ENCODE measurements at regions not wholly inside any gene's neighbourhood (a gene's known extent, or its start where the extent isn't known, plus 50 kb on each side); places are given as distances from the start of the nearest gene placed in this dataset.

- TF ChIP-seq JUNB (IDR thresholded peaks at IDR 0.05; ENCODE audit: unreplicated experiment): no peak
- TF ChIP-seq ZNF114 (CRISPR knock-in tag; IDR thresholded peaks at IDR 0.05): no peak
Observed at GRCh38 chr12:111309584-111309983, 59.3 kb downstream of the PHETA1 start (continued).

GRCh38 chr12:111308473-111308872, 60.4 kb downstream of the PHETA1 start:
- peaks cover 37% of the 10 kb centered on the region for H3K36me3 Mint-ChIP-seq (ENCODE audit: low read depth)
- Histone ChIP-seq H3K27ac (ENCODE audit: low read depth) (no peak overlapping the region), H3K27me3 (ENCODE audit: insufficient read depth) (no peaks in the 10 kb centered on the region), H3K4me2 (no peak overlapping the region), H3K79me2 (replicated peaks; ENCODE audit: insufficient read depth) (no peaks in the 10 kb centered on the region), H3K4me3 (no peak overlapping the region), H4K20me1 (replicated peaks; ENCODE audit: insufficient read depth) (no peaks in the 10 kb centered on the region), H3F3A (replicated peaks; ENCODE audit: low read depth) (no peaks in the 10 kb centered on the region), H3K36me3 (ENCODE audit: insufficient read depth) (peaks cover 7% of the 10 kb centered on the region), H3K4me1 (ENCODE audit: insufficient read depth) (no peaks in the 10 kb centered on the region), H2AFZ (no peak overlapping the region), H3K9me2 (ENCODE audit: insufficient read depth) (no peaks in the 10 kb centered on the region)
- no peak for DNase-seq (ENCODE audit: low spot score)
- peaks cover 4% of the 10 kb centered on the region; the same call in 2 of the 3 replicates for H3K4me1 Mint-ChIP-seq
- no peak overlapping the region for H3K27ac Mint-ChIP-seq
- peaks cover 7% of the 10 kb centered on the region for H3K27me3 Mint-ChIP-seq (ENCODE audit: insufficient read depth, low read depth, poor library complexity)
- H3K9me3 Mint-ChIP-seq: peaks cover 34% of the 10 kb centered on the region
- H3K4me3 Mint-ChIP-seq: no peak overlapping the region
- ATAC-seq: no peak
- TF ChIP-seq ZNF114 (CRISPR knock-in tag; IDR thresholded peaks at IDR 0.05) (no peak), ZNF331 (CRISPR knock-in tag; IDR thresholded peaks at IDR 0.05; ENCODE audit: low read depth) (no peak), REST (IDR thresholded peaks at IDR 0.05; ENCODE audit: unreplicated experiment) (no peak), CREB1 (CRISPR knock-in tag; IDR thresholded peaks at IDR 0.05; ENCODE audit: low read depth) (no peak), ETS1 (IDR thresholded peaks at IDR 0.05) (no peak), CTCF (conservative IDR thresholded peaks at IDR 0.05; ENCODE audit: low read depth in 2 of 2) (no peak), ZNF462 (CRISPR knock-in tag; IDR thresholded peaks at IDR 0.05) (no peak), JUNB (IDR thresholded peaks at IDR 0.05; ENCODE audit: unreplicated experiment) (no peak), EZH2phosphoT487 (IDR thresholded peaks at IDR 0.05; ENCODE audit: unreplicated experiment) (no peak), EZH2 (IDR thresholded peaks at IDR 0.05; ENCODE audit: low read depth, unreplicated experiment) (no peak), POLR2AphosphoS5 (IDR thresholded peaks at IDR 0.05; ENCODE audit: low read depth) (no peak), NANOG (IDR thresholded peaks at IDR 0.05; ENCODE audit: borderline replicate concordance) (no peak)
